OCI-LY1 (cell line): ENCODE measurements at regions not wholly inside any gene's neighbourhood (a gene's known extent, or its start where the extent isn't known, plus 50 kb on each side); places are given as distances from the start of the nearest gene placed in this dataset.

Experiments
- CTCF ChIP-seq: fragments of 200-600 bp; sonication (generic), shearing (Covaris generic); IDR thresholded peaks from 2 replicates; pipeline ENCODE4 v1.5.1; 2017; ENCODE audit warnings: mild to moderate bottlenecking, antibody characterized with exemption, low read length, moderate library complexity, mixed read lengths
- EZH2 ChIP-seq: fragments of 200-600 bp; sonication (generic), shearing (Covaris generic); IDR thresholded peaks from 2 replicates; pipeline ENCODE4 v1.8.0; 2017; ENCODE audit warnings: borderline replicate concordance, mixed run types, mild to moderate bottlenecking, antibody characterized with exemption, low read length, moderate library complexity, mixed read lengths

- no peak for TF ChIP-seq CTCF
- no peak for TF ChIP-seq EZH2
Measured at GRCh38 chr1:4176841-4177240, 276.8 kb upstream of the C1orf174 start.
